Neural progenitor cell (in vitro differentiated cells): ENCODE measurements at regions not wholly inside any gene's neighbourhood (a gene's known extent, or its start where the extent isn't known, plus 50 kb on each side); places are given as distances from the start of the nearest gene placed in this dataset.
A peak's percentile ranks its signal among the peaks of the same experiment; 100 is the strongest.

ENCODE experiments used
- DNase-seq: peaks from one replicate; pipeline ENCODE4 v3.0.0-alpha.2; 2016; ENCODE audit warnings: low spot score
- H2AFZ ChIP-seq: fragments of 200-600 bp; sonication (generic); replicated peaks from 2 replicates; pipeline ENCODE4 v1.6.1; 2016; ENCODE audit warnings: antibody characterized with exemption
- H3F3A ChIP-seq: fragments of 200-600 bp; sonication (generic); 2 replicates; pipeline ENCODE4 v1.6.1; 2016; ENCODE audit warnings: antibody characterized with exemption, low read depth
- H3K27ac ChIP-seq: fragments of 200-600 bp; sonication (generic); 2 replicates; pipeline ENCODE4 v1.5.1; 2016; ENCODE audit warnings: mild to moderate bottlenecking
- H3K27me3 ChIP-seq: fragments of 200-600 bp; sonication (generic); 2 replicates; pipeline ENCODE4 v1.6.1; 2016; ENCODE audit warnings: mild to moderate bottlenecking, moderate library complexity
- H3K36me3 ChIP-seq: fragments of 200-600 bp; sonication (generic); 2 replicates; pipeline ENCODE4 v1.5.1; 2016
- H3K4me1 ChIP-seq: fragments of 200-600 bp; sonication (generic); 2 replicates; pipeline ENCODE4 v1.6.1; 2016; ENCODE audit warnings: mixed run types
- H3K4me2 ChIP-seq: fragments of 200-600 bp; sonication (generic); 2 replicates; pipeline ENCODE4 v1.6.1; 2016
- H3K4me3 ChIP-seq: fragments of 200-600 bp; sonication (generic); 2 replicates; pipeline ENCODE4 v1.5.1; 2016
- H3K79me2 ChIP-seq: fragments of 200-600 bp; sonication (generic); 2 replicates; pipeline ENCODE4 v1.6.1; 2016; ENCODE audit warnings: low read depth
- H3K9ac ChIP-seq: fragments of 200-600 bp; sonication (generic); 2 replicates; pipeline ENCODE4 v1.6.1; 2016
- H3K9me3 ChIP-seq: fragments of 200-600 bp; sonication (generic); 2 replicates; pipeline ENCODE4 v1.5.1; 2016; ENCODE audit warnings: low read depth
- H4K20me1 ChIP-seq: fragments of 200-600 bp; sonication (generic); 2 replicates; pipeline ENCODE4 v1.6.1; 2016; ENCODE audit warnings: low read depth
- H3K27ac Mint-ChIP-seq: 3 replicates; pipeline ENCODE4 v1.8.0; 2021; ENCODE audit warnings: mixed read lengths
- H3K27me3 Mint-ChIP-seq: 2 replicates; pipeline ENCODE4 v1.8.0; 2022; ENCODE audit warnings: low read depth, mild to moderate bottlenecking, inconsistent platforms, moderate library complexity, mixed read lengths; ENCODE audit not compliant: insufficient read depth
- H3K36me3 Mint-ChIP-seq: 3 replicates; pipeline ENCODE4 v1.8.0; 2021; ENCODE audit warnings: mixed read lengths
- H3K4me1 Mint-ChIP-seq: 3 replicates; pipeline ENCODE4 v1.8.0; 2021; ENCODE audit warnings: mixed read lengths
- H3K4me3 Mint-ChIP-seq: 3 replicates; pipeline ENCODE4 v1.8.0; 2021; ENCODE audit warnings: mild to moderate bottlenecking, moderate library complexity, mixed read lengths
- H3K9me3 Mint-ChIP-seq: 3 replicates; pipeline ENCODE4 v1.8.0; 2020; ENCODE audit warnings: mixed read lengths
- EZH2 ChIP-seq: fragments of 200-600 bp; sonication (generic); IDR thresholded peaks from 2 replicates; pipeline ENCODE4 v1.6.1; 2017; ENCODE audit warnings: antibody characterized with exemption, mild to moderate bottlenecking, moderate library complexity
- EZH2phosphoT487 ChIP-seq: fragments of 200-600 bp; sonication (generic); IDR thresholded peaks from 2 replicates; pipeline ENCODE4 v1.6.1; 2017; ENCODE audit warnings: antibody characterized with exemption
- TF ChIP-seq, protein P1 (sequence below): fragments of 200-600 bp; sonication (generic); IDR thresholded peaks from 2 replicates; pipeline ENCODE4 v1.5.1; 2017; ENCODE audit warnings: antibody characterized with exemption, mild to moderate bottlenecking

DNA sequence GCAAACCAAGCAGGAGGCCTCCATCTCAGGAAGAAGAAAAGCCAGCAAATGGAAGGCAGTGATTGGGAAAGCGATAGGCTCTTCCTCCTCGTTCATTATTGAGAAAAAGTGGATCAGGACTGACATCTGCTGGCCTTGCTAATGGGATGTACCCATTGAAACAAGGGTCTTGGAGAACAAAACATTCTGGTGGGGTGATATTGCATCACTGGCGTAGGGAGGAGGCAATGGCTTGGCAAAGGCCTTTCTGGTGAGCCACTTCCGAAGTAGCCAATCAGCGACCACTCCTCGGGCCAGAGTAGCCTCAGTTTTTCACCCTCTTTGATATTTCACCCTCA lies 86.7 kb upstream of the NFIB start:
- Histone ChIP-seq H3K9me3 (no peaks in the 10 kb centered on the region), H3F3A (no peaks in the 10 kb centered on the region), H3K27me3 (no peaks in the 10 kb centered on the region), H3K4me2 (no peak overlapping the region), H2AFZ (peak overlapping the region; percentile 7), H3K9ac (no peak overlapping the region), H3K27ac (no peak overlapping the region), H3K79me2 (no peaks in the 10 kb centered on the region), H3K36me3 (no peaks in the 10 kb centered on the region), H3K4me3 (no peak overlapping the region), H3K4me1 (peaks cover 5% of the 10 kb centered on the region), H4K20me1 (no peaks in the 10 kb centered on the region)
- Mint-ChIP-seq H3K4me3 (no peak overlapping the region), H3K36me3 (no peaks in the 10 kb centered on the region), H3K4me1 (peaks cover 7% of the 10 kb centered on the region), H3K9me3 (no peaks in the 10 kb centered on the region), H3K27me3 (no peaks in the 10 kb centered on the region), H3K27ac (no peak overlapping the region)
- DNase-seq: peak; percentile 63
- TF ChIP-seq EZH2 (no peak), EZH2phosphoT487 (no peak)
- TF ChIP-seq, protein P1, sequence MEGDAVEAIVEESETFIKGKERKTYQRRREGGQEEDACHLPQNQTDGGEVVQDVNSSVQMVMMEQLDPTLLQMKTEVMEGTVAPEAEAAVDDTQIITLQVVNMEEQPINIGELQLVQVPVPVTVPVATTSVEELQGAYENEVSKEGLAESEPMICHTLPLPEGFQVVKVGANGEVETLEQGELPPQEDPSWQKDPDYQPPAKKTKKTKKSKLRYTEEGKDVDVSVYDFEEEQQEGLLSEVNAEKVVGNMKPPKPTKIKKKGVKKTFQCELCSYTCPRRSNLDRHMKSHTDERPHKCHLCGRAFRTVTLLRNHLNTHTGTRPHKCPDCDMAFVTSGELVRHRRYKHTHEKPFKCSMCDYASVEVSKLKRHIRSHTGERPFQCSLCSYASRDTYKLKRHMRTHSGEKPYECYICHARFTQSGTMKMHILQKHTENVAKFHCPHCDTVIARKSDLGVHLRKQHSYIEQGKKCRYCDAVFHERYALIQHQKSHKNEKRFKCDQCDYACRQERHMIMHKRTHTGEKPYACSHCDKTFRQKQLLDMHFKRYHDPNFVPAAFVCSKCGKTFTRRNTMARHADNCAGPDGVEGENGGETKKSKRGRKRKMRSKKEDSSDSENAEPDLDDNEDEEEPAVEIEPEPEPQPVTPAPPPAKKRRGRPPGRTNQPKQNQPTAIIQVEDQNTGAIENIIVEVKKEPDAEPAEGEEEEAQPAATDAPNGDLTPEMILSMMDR: peak; percentile 53

DNA sequence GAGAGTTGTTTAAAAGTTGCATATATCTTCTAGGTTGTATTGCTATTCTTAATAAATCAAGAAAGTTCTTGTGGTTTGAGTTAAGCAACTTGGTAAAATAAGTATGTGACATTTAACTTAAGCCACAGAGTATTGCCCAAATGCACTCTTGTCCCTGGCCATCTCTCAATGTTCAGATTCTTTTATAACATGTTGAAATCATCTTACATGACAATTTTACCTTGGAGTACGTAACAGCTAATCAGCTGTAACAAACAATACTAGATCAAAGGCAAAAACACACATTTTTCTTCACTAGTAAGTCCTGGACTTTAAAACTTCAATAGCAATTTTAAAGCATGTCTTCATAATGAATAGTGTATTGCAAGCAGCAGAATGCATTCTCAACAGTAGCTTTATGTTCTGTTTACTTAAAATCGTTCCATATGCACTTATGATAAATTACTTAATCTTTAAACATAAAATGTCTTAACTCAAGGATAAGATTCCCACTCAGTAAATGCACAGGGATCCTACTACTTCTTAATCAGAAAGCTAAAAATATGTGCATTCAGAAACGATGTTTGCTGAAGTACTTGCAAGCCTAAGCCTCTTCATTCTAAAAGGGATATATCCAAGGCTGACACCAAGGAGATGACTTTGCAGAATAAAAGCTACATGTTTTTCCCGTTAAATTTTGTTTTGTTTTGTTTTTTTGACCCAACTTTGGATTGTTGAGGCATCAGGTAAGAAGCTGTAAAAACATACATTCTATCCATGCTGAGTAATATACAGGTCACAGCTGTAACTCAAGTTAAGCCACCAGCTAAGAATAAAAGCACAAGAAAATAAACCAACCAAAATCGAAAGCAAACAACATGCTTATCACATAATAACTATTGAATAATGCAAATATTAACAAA lies 86.1 kb upstream of the NFIB start:
- no peak for DNase-seq
- H3K27me3 Mint-ChIP-seq: no peaks in the 10 kb centered on the region
- H3K4me1 Mint-ChIP-seq: peaks cover 11% of the 10 kb centered on the region
- H3K27ac Mint-ChIP-seq: no peak overlapping the region
- Histone ChIP-seq H3F3A (no peaks in the 10 kb centered on the region), H2AFZ (peak overlapping the region; percentile 7), H4K20me1 (no peaks in the 10 kb centered on the region), H3K27ac (no peak overlapping the region), H3K4me2 (no peak overlapping the region), H3K36me3 (no peaks in the 10 kb centered on the region), H3K4me1 (peaks cover 5% of the 10 kb centered on the region), H3K9ac (no peak overlapping the region), H3K9me3 (no peaks in the 10 kb centered on the region), H3K27me3 (no peaks in the 10 kb centered on the region), H3K79me2 (no peaks in the 10 kb centered on the region), H3K4me3 (no peak overlapping the region)
- H3K4me3 Mint-ChIP-seq: no peak overlapping the region
- H3K9me3 Mint-ChIP-seq: peaks cover 4% of the 10 kb centered on the region
- TF ChIP-seq, protein P1: no peak
- no peak for TF ChIP-seq EZH2phosphoT487
- TF ChIP-seq EZH2: no peak
- no peaks in the 10 kb centered on the region for H3K36me3 Mint-ChIP-seq

DNA sequence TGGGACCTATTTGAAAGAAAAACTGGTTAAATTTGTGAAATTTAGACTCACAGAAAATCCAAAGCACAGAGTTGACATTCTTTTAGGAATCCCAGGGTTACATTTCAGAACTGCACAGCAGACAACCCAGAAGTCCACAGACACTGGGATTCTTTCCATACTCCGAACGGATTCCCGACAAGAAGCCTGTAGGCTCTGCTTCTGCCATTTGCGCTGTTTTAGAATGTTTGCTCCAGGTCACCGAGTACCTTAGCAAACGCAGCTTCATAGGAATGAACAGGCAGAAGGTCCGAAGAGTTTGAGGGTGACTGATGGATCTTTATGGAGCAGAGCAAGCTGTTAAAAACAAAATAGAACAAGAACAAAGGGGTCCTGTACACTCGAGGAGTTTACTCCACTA lies 84.5 kb upstream of the NFIB start:
- Histone ChIP-seq H3K36me3 (no peaks in the 10 kb centered on the region), H2AFZ (peak overlapping the region; percentile 68), H3K9me3 (no peaks in the 10 kb centered on the region), H3K79me2 (no peaks in the 10 kb centered on the region), H3K27ac (no peak overlapping the region), H3F3A (no peaks in the 10 kb centered on the region), H3K27me3 (no peaks in the 10 kb centered on the region), H3K4me3 (no peak overlapping the region), H4K20me1 (no peaks in the 10 kb centered on the region), H3K9ac (no peak overlapping the region), H3K4me1 (peaks cover 5% of the 10 kb centered on the region), H3K4me2 (no peak overlapping the region)
- H3K27me3 Mint-ChIP-seq: no peaks in the 10 kb centered on the region
- H3K27ac Mint-ChIP-seq: no peak overlapping the region
- no peak for DNase-seq
- H3K36me3 Mint-ChIP-seq: no peaks in the 10 kb centered on the region
- peaks cover 4% of the 10 kb centered on the region for H3K9me3 Mint-ChIP-seq
- H3K4me1 Mint-ChIP-seq: peaks cover 11% of the 10 kb centered on the region
- TF ChIP-seq, protein P1: no peak
- TF ChIP-seq EZH2phosphoT487: no peak
- no peak for TF ChIP-seq EZH2
- H3K4me3 Mint-ChIP-seq: no peak overlapping the region
